ENCODE measurements at regions not wholly inside any gene's neighbourhood (a gene's known extent, or its start where the extent isn't known, plus 50 kb on each side); places are given as distances from the start of the nearest gene placed in this dataset.

GRCh38 chrX:69236641-69237040 lies 71.4 kb upstream of the PJA1 start:
- DNase-seq (ENCODE audit: low read depth): no peak

GRCh38 chrX:69234624-69235023 lies 69.4 kb upstream of the PJA1 start:
- H3K4me3 ChIP-seq (ENCODE audit: low read length): no peak overlapping the region
- no peak for TF ChIP-seq CTCF (conservative IDR thresholded peaks at IDR 0.05; ENCODE audit: low read depth, low read length)
- no peak for DNase-seq (ENCODE audit: low read depth)

More at GRCh38 chrX:69236641-69237040, 71.4 kb upstream of the PJA1 start:
- no peak overlapping the region for H3K4me3 ChIP-seq (ENCODE audit: low read length)
- TF ChIP-seq CTCF (conservative IDR thresholded peaks at IDR 0.05; ENCODE audit: low read depth, low read length): no peak

GRCh38 chrX:69232945-69233344 lies 67.7 kb upstream of the PJA1 start:
- peak; percentile 16 for DNase-seq (ENCODE audit: low read depth)
- no peak for TF ChIP-seq CTCF (conservative IDR thresholded peaks at IDR 0.05; ENCODE audit: low read depth, low read length)
- H3K4me3 ChIP-seq (ENCODE audit: low read length): no peak overlapping the region

GRCh38 chrX:69231903-69232302 lies 66.7 kb upstream of the PJA1 start:
- no peak for TF ChIP-seq CTCF (conservative IDR thresholded peaks at IDR 0.05; ENCODE audit: low read depth, low read length)
- H3K4me3 ChIP-seq (ENCODE audit: low read length): no peak overlapping the region
- no peak for DNase-seq (ENCODE audit: low read depth)

- no peak overlapping the region for H3K4me3 ChIP-seq (ENCODE audit: low read length)
- DNase-seq (ENCODE audit: low read depth): no peak
- no peak for TF ChIP-seq CTCF (conservative IDR thresholded peaks at IDR 0.05; ENCODE audit: low read depth, low read length)
Measured at GRCh38 chrX:69229436-69229835, 64.2 kb upstream of the PJA1 start.

- TF ChIP-seq CTCF (conservative IDR thresholded peaks at IDR 0.05; ENCODE audit: low read depth, low read length): no peak
- H3K4me3 ChIP-seq (ENCODE audit: low read length): no peak overlapping the region
Measured at GRCh38 chrX:69228732-69229131, 63.5 kb upstream of the PJA1 start.

GRCh38 chrX:69226459-69227158 lies 61.4 kb upstream of the PJA1 start:
- DNase-seq (ENCODE audit: low read depth): no peak
- no peak overlapping the region for H3K4me3 ChIP-seq (ENCODE audit: low read length)
- TF ChIP-seq CTCF (conservative IDR thresholded peaks at IDR 0.05; ENCODE audit: low read depth, low read length): no peak

More at GRCh38 chrX:69228732-69229131, 63.5 kb upstream of the PJA1 start:
- DNase-seq (ENCODE audit: low read depth): no peak
